Ishikawa (cell line): ENCODE measurements at regions not wholly inside any gene's neighbourhood (a gene's known extent, or its start where the extent isn't known, plus 50 kb on each side); places are given as distances from the start of the nearest gene placed in this dataset.

Experiments used
- EP300 ChIP-seq: IDR thresholded peaks from 2 replicates; pipeline ENCODE4 v1.6.1; 2012; ENCODE audit warnings: borderline replicate concordance
- TAF1 ChIP-seq: IDR thresholded peaks from 2 replicates; pipeline ENCODE4 v1.6.1; 2012; ENCODE audit warnings: low read depth, mild to moderate bottlenecking

- TF ChIP-seq TAF1 (no peak), EP300 (no peak)
These were observed 242.9 kb downstream of the LPIN1 start for GRCh38 chr2:11989354-11989703.
